ENCODE measurements at regions not wholly inside any gene's neighbourhood (a gene's known extent, or its start where the extent isn't known, plus 50 kb on each side); places are given as distances from the start of the nearest gene placed in this dataset.

- no peak for TF ChIP-seq TAF1 (IDR thresholded peaks at IDR 0.05; ENCODE audit: borderline replicate concordance, insufficient read depth, low read length)
- no peak for TF ChIP-seq POLR2AphosphoS5 (IDR thresholded peaks at IDR 0.05; ENCODE audit: low read depth, low read length)
- TF ChIP-seq, protein P1, sequence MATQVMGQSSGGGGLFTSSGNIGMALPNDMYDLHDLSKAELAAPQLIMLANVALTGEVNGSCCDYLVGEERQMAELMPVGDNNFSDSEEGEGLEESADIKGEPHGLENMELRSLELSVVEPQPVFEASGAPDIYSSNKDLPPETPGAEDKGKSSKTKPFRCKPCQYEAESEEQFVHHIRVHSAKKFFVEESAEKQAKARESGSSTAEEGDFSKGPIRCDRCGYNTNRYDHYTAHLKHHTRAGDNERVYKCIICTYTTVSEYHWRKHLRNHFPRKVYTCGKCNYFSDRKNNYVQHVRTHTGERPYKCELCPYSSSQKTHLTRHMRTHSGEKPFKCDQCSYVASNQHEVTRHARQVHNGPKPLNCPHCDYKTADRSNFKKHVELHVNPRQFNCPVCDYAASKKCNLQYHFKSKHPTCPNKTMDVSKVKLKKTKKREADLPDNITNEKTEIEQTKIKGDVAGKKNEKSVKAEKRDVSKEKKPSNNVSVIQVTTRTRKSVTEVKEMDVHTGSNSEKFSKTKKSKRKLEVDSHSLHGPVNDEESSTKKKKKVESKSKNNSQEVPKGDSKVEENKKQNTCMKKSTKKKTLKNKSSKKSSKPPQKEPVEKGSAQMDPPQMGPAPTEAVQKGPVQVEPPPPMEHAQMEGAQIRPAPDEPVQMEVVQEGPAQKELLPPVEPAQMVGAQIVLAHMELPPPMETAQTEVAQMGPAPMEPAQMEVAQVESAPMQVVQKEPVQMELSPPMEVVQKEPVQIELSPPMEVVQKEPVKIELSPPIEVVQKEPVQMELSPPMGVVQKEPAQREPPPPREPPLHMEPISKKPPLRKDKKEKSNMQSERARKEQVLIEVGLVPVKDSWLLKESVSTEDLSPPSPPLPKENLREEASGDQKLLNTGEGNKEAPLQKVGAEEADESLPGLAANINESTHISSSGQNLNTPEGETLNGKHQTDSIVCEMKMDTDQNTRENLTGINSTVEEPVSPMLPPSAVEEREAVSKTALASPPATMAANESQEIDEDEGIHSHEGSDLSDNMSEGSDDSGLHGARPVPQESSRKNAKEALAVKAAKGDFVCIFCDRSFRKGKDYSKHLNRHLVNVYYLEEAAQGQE (IDR thresholded peaks at IDR 0.05; ENCODE audit: insufficient read depth in 1 of 2, low read depth in 2 of 2, low read length in 2 of 2) = no peak
- no peak for TF ChIP-seq FOXP2 (optimal IDR thresholded peaks at IDR 0.05; ENCODE audit: borderline replicate concordance, extremely low read depth, extremely low read length, insufficient read depth)
- TF ChIP-seq SIN3A (IDR thresholded peaks at IDR 0.05; ENCODE audit: borderline replicate concordance, insufficient read depth, low read length) = no peak
Observed at GRCh38 chr4:151831526-151831925, 70.7 kb upstream of the GATB start.

GRCh38 chr4:151830168-151830567 is 69.4 kb upstream of the GATB start:
- no peak for TF ChIP-seq SIN3A (IDR thresholded peaks at IDR 0.05; ENCODE audit: borderline replicate concordance, insufficient read depth, low read length)
- TF ChIP-seq, protein P1 (IDR thresholded peaks at IDR 0.05; ENCODE audit: insufficient read depth in 1 of 2, low read depth in 2 of 2, low read length in 2 of 2) = no peak
- no peak for TF ChIP-seq TAF1 (IDR thresholded peaks at IDR 0.05; ENCODE audit: borderline replicate concordance, insufficient read depth, low read length)

- no peak for TF ChIP-seq TAF1 (IDR thresholded peaks at IDR 0.05; ENCODE audit: borderline replicate concordance, insufficient read depth, low read length)
- TF ChIP-seq, protein P1 (IDR thresholded peaks at IDR 0.05; ENCODE audit: insufficient read depth in 1 of 2, low read depth in 2 of 2, low read length in 2 of 2) = no peak
- no peak for TF ChIP-seq POLR2AphosphoS5 (IDR thresholded peaks at IDR 0.05; ENCODE audit: low read depth, low read length)
- TF ChIP-seq SIN3A (IDR thresholded peaks at IDR 0.05; ENCODE audit: borderline replicate concordance, insufficient read depth, low read length) = no peak
- no peak for TF ChIP-seq FOXP2 (optimal IDR thresholded peaks at IDR 0.05; ENCODE audit: borderline replicate concordance, extremely low read depth, extremely low read length, insufficient read depth)
Observed at GRCh38 chr4:151829309-151829708, 68.5 kb upstream of the GATB start.

DNA sequence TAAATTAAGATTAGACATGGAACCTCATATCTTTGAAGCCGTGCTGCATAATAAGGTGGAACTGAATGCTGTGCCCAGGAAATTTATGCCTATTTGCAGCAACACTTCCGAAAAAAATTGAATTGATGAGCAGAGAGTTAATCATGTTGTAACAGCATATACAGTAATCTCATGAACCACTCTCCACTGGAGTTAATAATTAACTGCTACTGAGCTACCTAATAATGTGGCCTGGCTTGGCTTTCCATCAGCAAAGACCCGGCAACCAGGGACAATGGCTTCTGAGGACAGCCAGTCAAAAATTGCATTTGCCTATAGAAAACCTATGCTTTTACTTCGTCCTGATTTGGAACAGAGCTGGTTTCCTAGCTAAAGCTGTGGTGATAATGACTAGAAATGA is 63.8 kb upstream of the GATB start:
- TF ChIP-seq POLR2AphosphoS5 (IDR thresholded peaks at IDR 0.05; ENCODE audit: low read depth, low read length) (no peak), SIN3A (IDR thresholded peaks at IDR 0.05; ENCODE audit: borderline replicate concordance, insufficient read depth, low read length) (no peak), FOXP2 (optimal IDR thresholded peaks at IDR 0.05; ENCODE audit: borderline replicate concordance, extremely low read depth, extremely low read length, insufficient read depth) (no peak), TAF1 (IDR thresholded peaks at IDR 0.05; ENCODE audit: borderline replicate concordance, insufficient read depth, low read length) (no peak)
- TF ChIP-seq, protein P1 (IDR thresholded peaks at IDR 0.05; ENCODE audit: insufficient read depth in 1 of 2, low read depth in 2 of 2, low read length in 2 of 2) = no peak

- TF ChIP-seq FOXP2 (optimal IDR thresholded peaks at IDR 0.05; ENCODE audit: borderline replicate concordance, extremely low read depth, extremely low read length, insufficient read depth) (no peak), POLR2AphosphoS5 (IDR thresholded peaks at IDR 0.05; ENCODE audit: low read depth, low read length) (no peak), TAF1 (IDR thresholded peaks at IDR 0.05; ENCODE audit: borderline replicate concordance, insufficient read depth, low read length) (no peak), SIN3A (IDR thresholded peaks at IDR 0.05; ENCODE audit: borderline replicate concordance, insufficient read depth, low read length) (no peak)
- TF ChIP-seq, protein P1 (IDR thresholded peaks at IDR 0.05; ENCODE audit: insufficient read depth in 1 of 2, low read depth in 2 of 2, low read length in 2 of 2) = no peak
Observed at GRCh38 chr4:151822331-151822730, 61.5 kb upstream of the GATB start.

Measured in PFSK-1 (cell line).